Esophagus squamous epithelium (tissue), 4 donors: ENCODE measurements at regions not wholly inside any gene's neighbourhood (a gene's known extent, or its start where the extent isn't known, plus 50 kb on each side); places are given as distances from the start of the nearest gene placed in this dataset.

Experiments used
- CTCF ChIP-seq, 6 experiments: fragments of 450-650 bp in 4 of 6; fragments of 200-600 bp in 2 of 6; sonication (generic) in 2 of 6; IDR thresholded peaks; one replicate each; pipeline ENCODE4 v1.5.1; 2016 to 2019; ENCODE audit warnings: antibody characterized with exemption in 6 of 6, mild to moderate bottlenecking in 4 of 6, moderate library complexity in 4 of 6
- POLR2A ChIP-seq, 4 donors: fragments of 450-650 bp; IDR thresholded peaks; one replicate each; pipeline ENCODE4 v1.6.1; 2017; ENCODE audit warnings: antibody characterized with exemption in 4 of 4, mild to moderate bottlenecking in 4 of 4, moderate library complexity in 3 of 4

- TF ChIP-seq CTCF (IDR thresholded peaks at IDR 0.05) (no peak), POLR2A (IDR thresholded peaks at IDR 0.05) (no peak)
These were observed 161.2 kb downstream of the JCAD start for GRCh38 chr10:29897999-29898716.
